NCI-H82 (cell line): ENCODE measurements at regions not wholly inside any gene's neighbourhood (a gene's known extent, or its start where the extent isn't known, plus 50 kb on each side); places are given as distances from the start of the nearest gene placed in this dataset.
A peak's percentile ranks its signal among the peaks of the same experiment; 100 is the strongest.

ENCODE experiments used
- DNase-seq: peaks from one replicate; lab custom pipeline; 2025; lab: John Stamatoyannopoulos, UW

DNA sequence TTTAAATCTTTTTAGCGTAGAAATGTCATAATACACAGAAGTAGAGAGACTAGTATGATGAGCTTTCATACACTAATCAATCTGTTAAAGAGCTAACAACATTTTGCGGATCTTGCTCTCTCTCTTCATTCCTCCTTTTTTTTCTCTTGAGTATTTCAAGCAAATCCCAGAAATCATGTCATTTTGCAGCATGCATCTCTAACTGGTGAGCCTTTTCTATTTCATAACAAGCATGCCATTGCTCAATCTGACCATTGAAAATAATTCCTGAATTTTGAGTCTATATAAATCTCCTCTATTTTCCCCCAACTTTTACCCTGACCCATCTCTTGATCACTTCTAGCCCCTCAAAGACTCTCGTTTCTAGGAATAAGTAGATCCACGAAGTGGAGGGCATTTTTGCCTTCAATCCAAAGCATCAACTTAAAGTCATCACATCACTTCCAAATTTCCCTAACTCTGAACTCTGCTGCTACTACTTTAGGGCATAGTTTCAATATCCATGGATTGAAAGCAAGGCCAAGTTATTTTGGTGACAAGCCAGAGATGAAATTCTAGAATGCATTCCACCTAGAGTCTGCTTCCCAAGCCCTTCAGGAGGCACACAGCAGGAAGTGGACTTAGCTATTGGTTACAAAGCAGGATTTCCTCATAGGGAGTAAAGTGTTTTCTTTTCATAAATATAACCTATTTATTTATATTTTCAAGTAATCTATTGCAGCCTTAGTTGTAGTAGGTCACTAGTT, 253.5 kb upstream of the ZPLD1 start:
- no peak for DNase-seq

DNA sequence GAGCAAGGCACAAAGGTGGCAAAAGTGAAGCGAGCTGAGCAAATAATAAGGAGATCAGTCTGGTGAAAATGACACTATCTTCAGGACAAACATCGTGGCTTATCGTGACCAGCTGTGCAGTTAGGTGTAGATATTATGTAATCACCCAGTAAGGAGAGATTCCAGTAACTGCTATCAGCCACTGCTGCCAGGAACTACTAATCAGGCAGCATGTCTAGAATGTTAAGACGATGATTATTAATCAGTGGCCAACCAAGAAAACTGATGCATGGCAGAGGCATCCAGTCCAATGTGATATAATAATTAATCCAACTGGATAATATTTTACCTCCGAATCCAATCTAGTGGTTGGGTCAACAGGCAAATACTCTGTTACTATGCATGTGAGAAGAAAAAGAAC, 252.7 kb upstream of the ZPLD1 start:
- DNase-seq: peak; percentile 53

DNA sequence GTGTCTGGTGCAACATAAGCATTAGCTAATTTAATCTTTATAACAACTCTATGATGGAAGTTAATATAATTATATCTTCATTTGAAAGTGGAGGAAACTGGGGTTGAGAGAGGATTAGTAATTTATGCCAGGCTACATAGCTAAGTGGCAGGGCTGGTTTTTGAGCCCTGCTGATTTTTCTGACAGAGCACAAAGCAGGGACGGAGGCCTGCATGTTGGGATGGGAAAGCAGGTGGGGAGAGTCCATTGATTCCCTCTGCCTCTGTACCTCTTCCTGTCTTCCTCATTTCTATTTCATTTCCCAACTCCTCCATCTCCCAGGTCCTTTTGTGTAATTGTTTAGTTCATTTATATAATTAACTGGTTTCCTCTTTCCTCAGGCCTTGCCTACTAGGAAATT, 251.6 kb upstream of the ZPLD1 start:
- no peak for DNase-seq

DNA sequence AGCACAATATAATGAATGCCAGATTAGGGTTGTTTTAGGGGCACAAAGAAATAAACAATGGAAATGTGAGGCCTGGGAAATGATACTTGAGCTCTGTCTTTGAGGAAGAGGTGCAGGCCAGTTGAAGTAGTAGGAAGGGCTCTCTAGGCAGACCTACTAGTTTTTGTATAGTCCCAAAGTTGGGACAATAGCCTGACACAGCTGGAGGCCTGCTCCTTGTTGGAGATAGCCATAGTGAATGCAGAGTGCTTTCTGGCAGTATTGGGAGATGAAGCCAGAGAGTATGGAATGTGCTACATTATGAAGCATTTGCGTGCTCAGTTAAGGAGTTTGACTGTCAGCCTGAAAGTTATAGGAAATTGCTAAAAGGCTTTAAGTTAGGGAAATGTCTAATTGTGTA, 251.2 kb upstream of the ZPLD1 start:
- DNase-seq: no peak

DNA sequence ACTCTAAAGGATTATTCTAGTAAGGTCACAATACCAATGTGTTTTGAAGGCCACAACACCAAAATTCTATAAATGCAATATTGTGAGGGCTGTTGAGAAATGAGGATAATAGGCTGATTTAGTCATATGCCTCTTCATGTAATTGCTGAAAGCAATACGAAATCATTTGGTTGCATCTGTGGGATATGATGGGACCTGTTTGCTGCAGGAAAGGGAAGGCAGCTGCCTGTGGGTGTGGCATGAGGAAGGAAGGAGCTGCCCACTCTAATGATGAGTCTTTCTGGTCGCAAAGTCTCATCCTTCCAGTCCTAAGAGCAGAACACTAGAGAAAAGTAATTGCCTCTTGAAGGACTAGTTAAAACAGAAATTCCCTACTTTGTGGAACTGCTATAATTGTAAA, 245.3 kb upstream of the ZPLD1 start:
- no peak for DNase-seq

DNA sequence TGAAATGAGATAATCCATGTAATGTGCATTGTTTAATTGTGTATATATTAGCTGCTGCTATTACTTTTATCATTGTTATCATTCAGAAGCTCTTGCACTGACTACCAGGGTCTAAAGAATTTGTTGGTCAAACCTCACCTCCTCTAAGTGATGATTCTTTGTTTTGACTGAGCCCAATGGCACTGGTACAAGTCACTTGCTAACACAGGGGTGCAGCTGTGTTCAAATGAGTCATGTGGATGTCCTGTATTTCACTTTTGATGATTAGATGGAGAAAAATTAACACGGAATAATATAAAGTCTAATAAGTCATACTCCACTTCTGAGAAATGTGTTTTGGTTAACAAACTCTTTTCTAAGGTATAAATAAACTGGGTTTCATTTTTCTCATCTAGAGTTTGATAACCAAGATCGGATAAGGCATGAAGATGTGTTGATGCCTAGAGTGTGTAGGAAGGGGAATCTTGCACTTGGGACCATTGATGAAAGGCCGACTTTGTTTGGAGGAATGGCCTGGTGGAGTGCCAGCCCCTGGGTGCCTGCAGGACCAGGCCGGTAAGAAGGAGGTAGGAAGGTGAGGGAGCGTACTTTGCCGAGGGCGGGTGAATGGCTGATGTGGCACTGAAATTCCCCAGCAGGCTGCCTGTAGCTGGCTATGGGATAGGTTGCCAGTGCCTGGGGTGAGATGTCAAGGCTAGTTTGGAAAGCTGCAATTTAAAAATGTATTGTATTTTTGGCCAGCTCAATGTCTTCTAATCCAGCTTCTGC, 244.7 kb upstream of the ZPLD1 start:
- DNase-seq: no peak

DNA sequence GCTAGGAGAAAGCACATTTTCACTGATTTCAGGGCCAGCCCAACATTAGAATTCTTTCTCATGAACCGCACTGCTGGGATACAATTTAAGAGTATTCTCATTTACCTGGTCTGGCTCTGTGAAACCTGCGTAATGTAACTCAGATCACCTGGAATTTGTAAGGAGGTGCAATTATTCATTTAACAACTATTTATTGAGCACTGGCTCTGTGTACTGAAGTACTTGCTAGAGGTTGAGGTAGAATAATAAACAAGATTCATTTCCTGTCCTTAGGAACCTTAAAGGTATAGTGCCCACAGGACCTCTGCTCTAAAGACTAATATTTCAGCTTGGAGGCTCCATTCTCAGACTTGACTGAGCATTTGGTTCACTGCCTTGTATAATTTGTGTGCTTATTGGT, 242.2 kb upstream of the ZPLD1 start:
- DNase-seq: no peak

DNA sequence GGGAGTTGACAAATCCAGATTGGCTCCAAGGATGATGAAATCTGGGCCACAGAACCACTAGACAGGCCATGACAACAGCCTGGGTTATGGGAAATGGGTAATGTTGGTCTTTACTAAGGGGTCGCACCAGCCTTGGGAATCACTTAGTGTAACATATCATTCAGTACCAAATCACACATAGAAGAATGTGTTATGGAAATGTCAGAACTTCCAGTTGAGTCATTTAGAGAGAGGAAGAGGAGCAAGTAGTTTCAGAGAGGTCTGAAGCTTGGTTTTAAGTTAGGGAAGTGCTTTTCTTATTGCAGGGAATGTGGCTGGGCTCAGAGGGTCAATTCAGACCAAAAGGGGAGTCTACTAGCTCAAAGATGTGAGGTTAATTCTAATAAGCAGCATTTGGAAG, 241.6 kb upstream of the ZPLD1 start:
- no peak for DNase-seq

DNA sequence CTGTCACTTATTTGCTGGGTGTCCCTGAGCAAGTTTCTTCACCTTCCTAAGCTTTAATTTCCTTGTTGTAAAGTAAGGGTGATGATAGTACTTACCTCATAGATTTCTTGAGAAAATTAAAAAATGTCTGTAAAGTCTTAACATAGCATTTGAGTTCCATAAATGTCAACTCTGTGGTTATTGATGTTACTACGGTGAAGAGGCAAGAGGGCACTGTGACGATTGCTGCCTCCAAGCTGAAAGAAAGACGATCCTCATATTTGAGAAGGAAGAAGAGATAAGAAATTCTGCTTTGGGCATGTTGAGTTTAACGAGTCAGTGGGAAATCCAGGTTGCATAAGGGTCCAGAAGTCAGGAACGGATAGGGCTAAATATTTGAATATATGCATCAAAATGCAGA, 240.8 kb upstream of the ZPLD1 start:
- no peak for DNase-seq

DNA sequence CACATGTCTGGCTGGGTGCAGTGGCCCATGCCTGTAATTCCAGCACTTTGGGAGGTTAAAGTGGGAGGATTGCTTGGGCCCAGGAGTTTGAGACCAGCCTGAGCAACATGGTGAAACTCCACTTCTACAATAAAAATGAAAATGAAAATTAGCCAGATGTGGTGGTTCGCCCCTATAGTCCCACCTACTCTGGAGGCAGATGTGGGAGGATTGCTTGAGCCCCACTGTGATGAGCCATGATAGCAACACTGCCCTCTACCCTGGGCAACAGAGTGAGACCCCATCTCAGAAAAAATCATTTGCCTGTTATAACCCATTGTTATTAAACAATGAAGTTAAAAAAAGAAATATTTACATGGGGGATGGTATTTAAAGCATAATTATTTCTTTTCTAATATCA, 240.1 kb upstream of the ZPLD1 start:
- DNase-seq: no peak

DNA sequence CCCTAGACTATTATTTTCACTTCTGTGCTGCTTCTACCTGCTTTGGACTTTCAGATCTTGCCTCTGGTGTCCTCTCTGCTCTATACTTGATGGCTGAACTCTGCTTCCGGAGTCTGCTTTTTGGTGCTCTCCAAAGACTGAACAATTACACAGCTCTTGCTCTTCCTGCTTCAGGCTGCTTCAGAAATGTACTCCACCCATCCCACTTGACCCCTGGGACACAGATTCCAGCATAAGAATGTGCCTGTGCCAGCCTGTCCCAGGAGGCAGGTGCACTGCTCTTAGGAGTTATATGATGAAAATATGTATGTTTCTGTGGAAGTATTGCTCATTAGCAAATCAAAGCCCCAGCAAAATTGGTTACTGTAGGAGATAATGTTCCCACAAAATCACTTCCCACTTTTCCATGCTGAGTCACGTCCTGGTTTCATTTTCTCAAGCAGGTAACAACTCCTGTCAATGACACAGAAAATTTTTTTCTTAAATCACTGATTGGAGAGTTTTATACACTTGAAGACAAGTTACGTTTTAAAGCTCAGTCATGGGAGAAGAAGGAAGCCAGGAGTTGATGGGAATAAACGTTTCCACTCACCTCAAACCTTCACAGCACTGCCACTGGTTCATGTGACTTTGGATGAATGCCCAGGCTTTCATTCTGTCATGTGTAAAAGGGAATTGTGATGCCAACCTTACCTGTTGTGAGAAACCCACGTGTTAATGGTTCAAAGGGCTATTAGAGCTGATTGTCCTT, 239.4 kb upstream of the ZPLD1 start:
- DNase-seq: no peak

DNA sequence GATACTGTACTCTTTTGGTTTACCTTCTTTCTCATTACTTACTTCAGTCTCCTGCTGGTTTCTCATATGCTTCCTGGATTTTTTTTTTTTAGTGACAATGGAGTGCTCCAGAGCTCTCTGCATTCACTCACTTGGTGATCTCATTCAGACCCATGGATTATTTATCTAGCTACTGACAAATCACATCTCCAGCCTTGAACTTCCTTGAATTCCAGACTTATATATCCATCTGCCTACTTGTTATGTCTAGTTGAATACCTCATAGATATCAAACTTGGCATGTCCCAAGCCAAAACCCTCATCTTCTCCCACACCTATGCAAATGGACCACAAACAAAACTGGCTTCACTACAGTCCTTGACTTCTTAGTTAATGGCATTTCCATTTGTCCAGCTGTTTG, 234.7 kb upstream of the ZPLD1 start:
- no peak for DNase-seq

DNA sequence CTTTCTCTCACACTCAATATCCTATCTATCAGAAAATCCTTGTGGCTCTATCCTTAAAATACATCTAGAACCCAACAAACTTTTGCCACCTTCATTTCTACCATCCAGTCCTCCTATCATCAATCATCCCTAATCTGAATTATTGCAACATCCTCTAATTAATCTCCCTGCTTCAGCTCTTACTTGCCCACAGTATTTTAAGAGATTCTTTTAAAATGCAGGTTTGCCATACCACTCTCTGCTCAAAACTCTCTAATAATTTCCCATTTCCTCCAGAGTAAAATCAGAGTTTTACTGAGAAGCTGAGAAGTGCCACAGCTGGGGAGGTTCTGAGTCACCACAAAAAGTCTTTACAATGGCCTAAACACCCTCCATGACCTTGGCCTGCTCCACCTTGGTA, 234.3 kb upstream of the ZPLD1 start:
- DNase-seq: no peak

DNA sequence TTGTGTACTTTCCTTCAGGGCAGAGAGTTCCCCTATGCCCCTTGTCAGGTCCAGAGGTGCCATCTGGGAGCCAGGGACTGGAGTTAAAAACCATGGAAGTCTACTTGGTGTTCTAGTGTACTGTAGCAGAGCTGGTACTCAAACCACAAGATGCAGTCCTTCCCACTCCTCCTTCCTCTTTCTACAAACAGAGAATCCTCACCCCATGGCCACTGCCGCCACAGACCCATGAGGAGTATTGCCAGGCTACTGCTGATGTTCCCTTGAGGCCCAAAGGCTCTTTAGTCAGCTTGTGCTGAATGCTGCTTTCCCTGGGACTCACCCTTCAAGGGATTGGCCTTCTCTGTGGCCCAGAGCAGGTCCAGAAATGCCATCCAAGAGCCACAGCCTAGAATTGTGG, 229.2 kb upstream of the ZPLD1 start:
- DNase-seq: no peak

DNA sequence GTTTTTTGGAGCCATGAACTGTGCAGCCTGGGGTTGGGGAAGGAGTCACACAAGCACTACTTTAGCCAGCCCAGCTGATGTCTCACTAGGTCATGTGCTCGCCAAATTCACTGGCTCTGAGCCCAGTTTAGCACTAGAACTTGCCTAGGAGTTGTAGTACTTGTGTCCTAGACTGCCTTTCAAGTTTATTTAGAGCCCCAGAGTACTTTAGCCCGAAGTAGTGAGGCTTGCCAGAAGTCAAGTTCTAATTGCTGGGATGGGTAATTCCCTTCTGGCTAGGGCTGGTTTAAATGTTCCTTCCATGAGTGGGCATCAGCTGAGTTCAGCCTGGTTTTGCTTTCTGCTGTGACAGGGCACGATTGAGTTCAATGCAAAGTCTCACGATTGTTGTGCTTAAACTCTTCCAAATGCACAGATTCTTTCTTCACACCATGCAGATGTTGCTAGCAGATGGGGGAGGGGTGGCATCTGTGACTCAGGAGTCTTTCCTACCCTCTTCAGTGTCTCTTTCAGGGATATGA, 228.2 kb upstream of the ZPLD1 start:
- no peak for DNase-seq

DNA sequence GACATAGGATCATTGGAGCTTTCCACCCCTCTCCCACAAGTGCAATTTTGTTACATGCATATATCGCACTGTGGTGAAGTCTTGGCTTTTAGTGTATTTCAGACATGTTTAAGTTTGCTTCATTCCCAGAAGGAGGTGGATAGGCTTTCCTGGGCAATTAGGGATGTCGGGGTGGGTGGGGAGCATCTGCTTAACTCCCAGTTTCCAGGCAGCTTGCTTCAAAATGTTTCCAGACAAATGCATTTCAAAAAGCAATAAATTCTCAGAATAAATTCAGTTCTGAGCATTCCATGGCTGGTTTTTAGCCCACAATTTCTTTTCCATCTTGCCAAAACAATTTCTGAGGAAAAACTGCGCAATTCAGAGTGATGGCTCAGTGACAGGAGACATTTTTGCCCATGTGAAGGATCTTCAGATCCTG, 227.7 kb upstream of the ZPLD1 start:
- DNase-seq: no peak

DNA sequence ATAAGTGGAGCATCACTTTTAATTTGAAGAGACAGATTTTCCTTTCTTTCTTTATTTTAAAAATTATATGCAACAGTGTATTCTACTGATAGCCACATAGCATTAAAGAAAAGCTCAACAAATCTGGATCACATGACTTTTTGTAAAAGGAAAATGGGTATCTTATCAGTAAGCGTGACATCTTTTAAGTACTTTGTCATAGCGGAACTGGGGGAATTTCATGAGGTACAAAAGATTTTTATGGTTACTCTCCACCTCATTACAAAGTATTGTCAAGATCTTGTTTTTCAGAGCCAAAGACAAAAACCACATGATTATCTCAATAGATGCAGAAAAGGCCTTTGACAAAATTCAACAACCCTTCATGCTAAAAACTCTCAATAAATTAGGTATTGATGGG, 219.6 kb upstream of the ZPLD1 start:
- DNase-seq: no peak

DNA sequence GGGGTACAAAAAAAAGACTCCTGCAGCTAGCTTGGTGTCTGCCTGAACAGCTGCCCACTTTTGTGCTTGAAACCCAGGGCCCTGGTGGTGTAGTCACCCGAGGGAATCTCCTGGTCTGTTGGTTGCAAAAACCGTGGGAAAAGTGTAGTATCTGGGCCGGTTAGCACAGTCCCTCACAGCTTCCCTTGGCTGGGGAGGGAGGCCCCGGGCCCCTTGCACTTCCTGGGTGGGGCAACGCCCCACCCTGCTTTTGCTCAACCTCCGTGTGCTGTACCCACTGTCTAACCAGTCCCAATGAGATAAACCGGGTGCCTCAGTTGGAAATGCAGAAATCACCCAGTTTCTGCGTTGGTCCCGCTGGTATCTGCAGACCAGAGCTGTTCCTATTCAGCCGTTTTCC, 211.7 kb upstream of the ZPLD1 start:
- DNase-seq: no peak

DNA sequence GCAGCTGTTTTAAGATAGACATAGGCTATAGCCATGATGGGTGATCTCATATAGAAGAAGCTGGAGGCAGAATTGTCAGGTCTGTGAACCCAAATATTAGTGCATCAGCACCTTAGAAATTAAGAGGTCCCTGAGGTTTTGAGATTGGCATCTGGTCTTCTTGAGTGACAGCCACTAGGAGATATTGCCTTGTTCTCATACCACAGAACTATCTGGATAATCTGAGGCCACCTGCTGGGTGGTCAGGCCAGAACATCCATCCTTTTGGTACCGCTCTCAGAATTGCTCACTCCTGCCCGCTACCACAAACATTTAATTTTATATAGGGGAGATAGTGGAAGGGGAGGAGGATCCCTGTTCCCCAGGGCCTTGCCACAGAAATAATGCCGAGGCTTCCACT, 210.6 kb upstream of the ZPLD1 start:
- DNase-seq: peak; percentile 49

DNA sequence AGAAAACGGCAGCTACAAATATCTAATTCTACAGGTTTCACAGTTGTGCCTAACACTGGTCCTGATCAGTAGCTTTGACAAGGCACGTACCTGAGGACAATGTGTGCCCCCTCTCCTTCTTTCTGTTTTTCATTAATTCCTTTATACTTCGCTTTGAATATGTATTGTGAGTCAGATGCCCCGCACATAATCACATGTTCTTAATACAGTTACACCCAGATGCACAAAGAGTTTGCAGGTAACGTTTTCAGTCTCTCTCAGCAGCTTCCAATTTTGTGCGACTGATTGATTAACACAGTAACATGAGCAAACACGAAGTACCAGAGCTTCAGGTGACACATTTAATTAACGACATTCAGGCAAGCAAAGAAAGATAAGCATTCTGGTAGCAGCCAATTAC, 209.8 kb upstream of the ZPLD1 start:
- no peak for DNase-seq

DNA sequence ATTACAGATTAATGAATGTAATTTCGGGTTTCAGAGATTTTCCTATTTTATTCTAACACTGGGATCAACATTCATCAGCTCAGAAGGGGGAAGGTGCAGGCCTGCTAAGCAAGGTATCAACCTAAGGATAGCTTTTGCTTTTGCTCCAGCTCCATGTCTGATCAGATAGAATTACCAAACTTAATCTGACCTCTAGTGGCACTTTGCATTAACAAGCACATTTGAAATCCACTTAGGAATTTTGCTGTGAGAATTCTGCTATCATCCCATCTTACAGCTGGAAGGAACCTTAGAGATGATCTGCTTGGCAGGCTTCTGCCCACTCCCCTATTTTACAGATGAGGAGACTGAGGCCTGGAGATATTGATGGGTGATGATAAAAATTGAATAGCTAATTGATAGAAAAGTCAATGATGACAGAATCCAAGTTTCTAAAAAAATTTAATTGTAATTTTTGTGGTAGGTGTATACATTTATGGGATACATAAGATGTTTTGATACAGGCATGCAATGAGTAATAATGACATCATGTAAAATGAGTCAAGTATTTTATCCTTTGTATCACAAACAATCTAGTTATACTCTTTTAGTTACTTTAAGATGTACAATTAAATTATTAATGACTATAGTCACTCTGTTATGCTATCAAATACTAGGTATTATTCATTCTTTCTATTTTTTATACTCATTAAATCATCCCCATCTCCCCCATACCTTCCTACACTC, 209.2 kb upstream of the ZPLD1 start:
- DNase-seq: peak; percentile 91

DNA sequence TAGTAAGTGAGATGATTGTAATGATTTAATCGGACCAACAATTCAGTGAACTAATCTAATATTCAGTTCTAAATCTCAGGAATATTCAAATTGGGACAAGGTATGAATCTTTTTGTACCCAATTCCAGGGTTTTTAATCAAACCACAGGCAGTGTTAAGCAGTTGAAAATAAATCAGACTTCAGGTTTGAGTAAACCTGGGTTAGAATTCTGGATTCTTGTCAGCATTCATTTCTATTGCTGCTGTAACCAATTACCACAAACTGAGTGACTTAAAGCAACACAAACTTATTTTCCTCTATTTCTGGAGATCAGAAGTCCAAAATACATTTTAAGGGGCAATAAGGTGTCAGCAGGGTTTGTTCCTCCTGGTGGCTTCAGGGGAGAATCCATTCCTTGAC, 208.4 kb upstream of the ZPLD1 start:
- no peak for DNase-seq
